ENCODE measurements at regions not wholly inside any gene's neighbourhood (a gene's known extent, or its start where the extent isn't known, plus 50 kb on each side); places are given as distances from the start of the nearest gene placed in this dataset.

DNA sequence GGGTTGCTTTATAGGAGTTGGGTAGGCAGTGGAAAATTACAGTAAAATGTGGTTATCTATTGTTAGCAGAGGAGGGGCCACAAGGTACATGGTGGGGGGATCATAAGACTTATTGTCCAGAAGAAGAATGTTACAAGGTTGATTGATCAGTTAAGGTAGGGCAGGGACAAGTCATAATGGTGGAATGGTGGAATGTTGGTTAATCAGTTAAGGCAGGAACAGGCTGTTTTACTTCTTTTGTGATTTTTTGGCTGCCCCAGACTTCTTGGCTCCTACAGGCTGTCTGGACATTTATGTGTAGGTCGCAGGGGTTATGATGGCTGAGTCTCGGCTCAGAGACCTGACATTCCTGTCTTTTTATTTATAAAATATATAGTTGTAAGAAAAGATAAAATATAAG lies 2277.1 kb downstream of the TP53TG3F start:
- no peak for DNase-seq

GRCh38 chr16:35737076-35737475 lies 2277.7 kb downstream of the TP53TG3F start:
- DNase-seq = no peak

- DNase-seq = no peak
Measured at GRCh38 chr16:35741546-35741945, 2282.1 kb downstream of the TP53TG3F start.

GRCh38 chr16:35743101-35743692 lies 2283.8 kb downstream of the TP53TG3F start:
- no peak for DNase-seq

DNA sequence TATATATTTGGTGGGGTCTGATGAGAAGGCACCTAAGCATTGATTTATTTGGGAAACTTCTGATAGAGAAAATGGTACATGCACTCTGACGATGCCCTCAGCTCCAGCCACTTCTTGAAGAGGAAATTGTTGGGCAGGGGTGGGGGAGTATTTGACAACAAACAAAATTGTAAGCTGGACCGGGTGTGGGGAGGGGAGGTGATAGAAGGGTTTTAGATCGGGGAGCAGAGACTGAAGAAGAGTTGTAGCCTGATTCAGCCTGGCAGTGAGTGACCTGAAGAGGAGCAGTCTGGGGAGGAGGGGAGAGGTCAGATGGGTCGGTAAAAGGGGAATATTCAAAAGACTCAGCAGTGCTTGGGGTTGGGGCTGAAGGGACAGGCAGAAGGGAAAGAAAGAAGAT lies 2284.7 kb downstream of the TP53TG3F start:
- DNase-seq = no peak

- peak in 1 of 2 experiments; percentile 44 for DNase-seq
Measured at GRCh38 chr16:35744726-35745125, 2285.3 kb downstream of the TP53TG3F start.

DNA sequence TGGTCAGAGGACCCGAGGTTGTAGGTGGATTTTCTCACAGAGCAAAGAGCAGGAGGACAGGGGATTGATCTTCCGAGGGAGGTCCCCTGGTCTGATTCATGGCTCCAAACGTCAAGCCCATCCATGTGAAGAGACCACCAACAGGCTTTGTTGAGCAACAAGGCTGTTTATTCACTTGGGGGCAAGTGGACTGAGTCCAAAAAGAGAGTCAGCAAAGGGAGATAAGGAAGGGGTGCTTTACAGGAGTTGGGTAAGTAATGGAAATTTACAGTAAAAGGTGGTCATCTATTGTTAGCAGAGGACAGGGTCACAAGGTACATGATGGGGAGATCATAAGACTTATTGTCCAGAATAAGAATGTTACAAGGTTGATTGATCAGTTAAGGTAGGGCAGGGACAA lies 2285.8 kb downstream of the TP53TG3F start:
- DNase-seq = no peak

DNA sequence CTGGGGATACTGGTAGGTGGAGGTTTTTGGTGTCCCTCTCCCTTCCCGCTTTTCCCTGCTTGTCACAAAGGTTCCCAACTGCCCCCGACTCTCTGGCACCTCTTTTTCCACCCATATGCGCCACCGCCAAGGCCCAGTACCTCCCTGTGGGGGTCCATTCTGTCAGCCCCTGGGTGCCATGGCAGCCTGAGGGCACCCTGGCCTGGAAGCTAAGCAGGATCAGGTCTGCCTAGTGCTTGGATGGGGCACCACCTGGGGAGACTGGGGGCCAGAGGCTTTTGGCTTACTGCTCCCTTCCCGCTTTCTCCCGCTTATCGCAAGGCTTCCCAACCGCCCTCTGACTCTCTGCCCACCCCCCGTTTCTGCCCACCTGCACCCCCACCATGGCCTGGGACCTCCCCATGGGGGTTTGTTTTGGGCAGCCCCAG lies 2286.4 kb downstream of the TP53TG3F start:
- no peak for DNase-seq

GRCh38 chr16:35746281-35746962 lies 2287.0 kb downstream of the TP53TG3F start:
- DNase-seq = no peak

DNA sequence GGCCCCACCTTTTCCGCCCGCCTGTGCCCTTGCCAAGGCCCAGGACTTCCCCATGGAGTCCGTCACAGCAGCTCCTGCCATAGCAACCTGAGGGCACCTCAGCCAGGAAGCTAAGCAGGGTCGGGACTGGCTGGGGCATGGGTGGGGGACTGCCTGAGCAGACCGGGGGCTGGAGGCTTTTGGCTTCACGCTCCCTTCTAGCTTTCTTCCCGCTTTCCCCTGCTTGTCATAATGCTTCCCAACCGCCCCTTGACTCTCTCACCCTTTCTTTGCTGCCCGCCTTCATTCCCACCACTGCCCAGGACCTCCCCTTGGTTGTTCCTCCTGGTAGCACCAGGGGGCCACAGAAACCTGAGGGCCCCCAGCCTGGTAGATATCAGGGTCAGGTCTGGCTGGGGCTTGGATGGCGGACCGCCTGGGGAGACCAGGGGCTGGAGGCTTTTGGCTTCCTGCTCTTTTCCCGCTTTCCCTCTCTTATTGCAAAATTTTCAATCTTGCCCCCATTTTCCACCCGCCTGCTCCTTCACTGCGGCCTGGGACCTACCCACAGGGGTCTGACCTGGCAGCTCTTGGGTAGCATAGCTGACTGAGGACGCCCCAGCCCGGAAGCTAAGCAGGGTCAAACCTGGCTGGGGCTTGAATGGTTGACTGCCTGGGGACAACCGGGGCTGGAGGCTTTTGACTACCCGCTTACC lies 2287.7 kb downstream of the TP53TG3F start:
- DNase-seq = no peak

DNA sequence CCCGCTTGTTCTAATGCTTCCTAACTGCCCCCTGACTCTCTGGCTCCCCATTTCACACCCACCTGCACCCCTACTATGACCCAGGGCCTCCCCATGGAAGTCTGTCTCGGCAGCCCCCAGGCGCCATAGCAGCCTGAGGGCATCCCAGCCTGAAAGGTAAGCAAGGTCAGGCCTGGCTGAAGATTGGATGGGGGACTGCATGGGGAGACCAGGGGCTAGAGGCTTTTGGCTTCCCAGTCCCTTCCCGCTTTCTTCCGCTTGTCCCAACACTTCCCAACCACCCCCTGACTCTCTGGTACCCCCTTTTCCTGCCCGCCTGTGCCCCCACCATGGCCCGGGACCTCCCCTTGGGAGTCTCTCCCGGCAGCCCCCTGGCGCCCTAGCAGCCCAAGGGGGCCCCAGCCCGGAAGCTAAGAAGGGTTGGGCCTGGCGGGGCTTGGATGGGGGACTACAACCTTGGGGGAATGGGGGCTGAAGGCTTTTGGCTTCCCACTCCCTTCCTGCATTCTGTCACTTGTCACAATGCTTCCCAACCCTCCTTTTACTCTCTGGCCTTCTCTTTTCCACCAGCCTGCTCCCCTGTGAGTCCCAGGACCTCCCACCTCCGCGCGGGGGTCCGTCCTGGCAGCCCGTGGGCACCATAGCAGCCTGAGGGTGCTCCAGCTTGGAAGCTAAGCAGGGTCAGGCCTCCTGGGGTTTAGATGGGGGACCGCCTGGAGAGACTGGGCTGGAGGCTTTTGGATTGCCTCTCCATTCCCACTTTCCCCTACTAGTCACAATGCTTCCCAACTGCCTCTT lies 2288.4 kb downstream of the TP53TG3F start:
- no peak for DNase-seq

DNA sequence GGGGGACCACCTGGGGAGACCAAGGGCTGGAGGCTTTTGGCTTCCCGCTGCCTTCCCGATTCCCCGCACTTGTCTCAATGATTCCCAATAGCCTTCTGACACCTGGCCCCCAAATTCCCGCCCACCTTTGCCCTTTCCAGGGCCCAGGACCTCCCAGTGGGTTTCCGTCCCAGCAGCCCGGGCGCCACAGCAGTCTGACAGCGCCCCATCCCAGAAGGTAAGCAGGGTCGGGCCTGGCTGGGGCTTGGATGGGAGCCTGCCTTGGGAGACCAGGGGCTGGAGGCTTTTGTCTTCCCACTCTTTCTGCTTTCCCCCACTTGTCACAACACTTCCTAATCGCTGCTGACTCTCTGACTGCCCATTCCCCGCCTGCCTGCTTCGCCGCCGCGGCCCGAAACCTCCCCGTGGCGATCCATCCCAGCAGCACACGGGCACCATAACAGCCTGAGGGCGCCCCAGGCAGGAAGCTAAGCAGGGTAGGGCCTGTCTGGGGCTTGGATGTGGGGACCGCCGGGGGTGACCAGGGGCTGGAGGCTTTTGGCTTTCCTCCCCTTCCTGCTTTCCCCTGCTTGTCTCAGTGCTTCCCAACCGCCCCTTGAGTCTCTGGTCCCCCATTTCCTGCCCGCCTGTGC lies 2289.3 kb downstream of the TP53TG3F start:
- no peak for DNase-seq

- DNase-seq = no peak
Measured at GRCh38 chr16:35749253-35750141, 2290.1 kb downstream of the TP53TG3F start.

- no peak for DNase-seq
Measured at GRCh38 chr16:35750157-35750689, 2290.8 kb downstream of the TP53TG3F start.

GRCh38 chr16:35750701-35751104 lies 2291.3 kb downstream of the TP53TG3F start:
- no peak for DNase-seq

DNA sequence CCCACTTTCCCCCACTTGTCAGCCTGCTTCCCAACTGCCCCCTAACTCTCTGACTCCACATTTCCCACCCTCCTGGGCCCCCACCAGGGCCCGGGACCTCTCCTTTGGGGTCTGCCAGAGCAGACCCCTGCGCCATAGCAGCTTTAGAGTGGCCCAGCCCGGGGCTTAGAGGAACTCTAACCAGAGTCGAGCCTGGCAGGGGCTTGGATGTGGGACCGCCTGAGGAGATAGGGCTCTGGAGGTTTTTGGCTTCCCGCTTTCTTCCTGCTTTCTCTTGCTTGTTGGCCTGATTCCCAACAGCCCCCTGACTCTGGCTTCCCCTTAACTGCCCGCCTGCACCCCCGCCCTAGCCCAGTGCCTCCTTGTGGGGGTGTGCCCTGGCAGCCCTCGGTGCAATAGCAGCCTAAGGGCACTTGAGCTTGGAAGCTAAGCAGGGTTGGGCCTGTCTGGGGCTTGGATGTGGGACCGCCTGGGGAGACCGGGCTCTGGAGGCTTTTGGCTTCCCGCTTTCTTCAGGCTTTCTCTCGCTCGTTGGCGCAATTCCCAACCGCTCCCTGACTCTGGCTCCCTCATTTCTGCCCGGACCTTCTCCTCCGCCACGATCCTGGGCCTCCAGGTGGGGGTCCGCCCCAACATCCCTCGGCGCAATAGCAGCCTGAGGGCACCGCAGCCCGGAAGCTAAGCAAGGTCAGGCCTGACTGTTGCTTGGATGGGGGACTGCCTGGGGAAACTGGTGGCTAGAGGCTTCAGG lies 2292.0 kb downstream of the TP53TG3F start:
- no peak for DNase-seq

GRCh38 chr16:35752012-35752772 lies 2292.8 kb downstream of the TP53TG3F start:
- DNase-seq = no peak

GRCh38 chr16:35752773-35753558 lies 2293.6 kb downstream of the TP53TG3F start:
- no peak for DNase-seq

Measured in SW 1271 (cell line).